GM18858 (cell line): ENCODE measurements at regions not wholly inside any gene's neighbourhood (a gene's known extent, or its start where the extent isn't known, plus 50 kb on each side); places are given as distances from the start of the nearest gene placed in this dataset.
"Not testable (repeated sequence)": the region's sequence is repeated elsewhere in the genome, so short reads cannot be mapped to it uniquely, and the experiment has no call there.

Experiments
- ATAC-seq: cut with Tn5 transposase; IDR thresholded peaks from one replicate; pipeline ENCODE4 v1.9.1; 2021; ENCODE audit not compliant: unreplicated experiment

DNA sequence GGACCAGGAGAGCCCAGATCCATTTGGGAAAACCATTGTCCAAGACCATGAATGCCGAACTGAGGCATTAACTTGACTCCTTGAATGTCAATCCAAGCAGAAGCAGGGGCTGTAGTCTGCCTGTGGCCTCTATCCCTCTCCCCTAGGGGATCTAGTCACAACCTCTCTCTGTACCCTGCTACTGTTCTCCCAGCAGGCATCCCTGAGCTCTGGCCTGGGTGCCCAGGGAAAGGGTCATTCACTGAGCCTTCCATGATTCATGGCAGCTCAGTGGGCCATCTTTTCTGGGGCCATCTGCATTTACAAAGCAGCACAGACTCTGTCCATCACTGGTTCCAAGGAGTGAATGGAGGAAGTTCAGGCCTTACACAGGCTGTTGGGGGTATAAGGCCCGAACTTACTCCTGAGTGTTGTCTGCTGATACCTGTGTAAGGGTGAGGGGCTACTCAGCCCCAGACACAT is 151.8 kb downstream of the ZFP36L2 start:
- ATAC-seq: no peak

DNA sequence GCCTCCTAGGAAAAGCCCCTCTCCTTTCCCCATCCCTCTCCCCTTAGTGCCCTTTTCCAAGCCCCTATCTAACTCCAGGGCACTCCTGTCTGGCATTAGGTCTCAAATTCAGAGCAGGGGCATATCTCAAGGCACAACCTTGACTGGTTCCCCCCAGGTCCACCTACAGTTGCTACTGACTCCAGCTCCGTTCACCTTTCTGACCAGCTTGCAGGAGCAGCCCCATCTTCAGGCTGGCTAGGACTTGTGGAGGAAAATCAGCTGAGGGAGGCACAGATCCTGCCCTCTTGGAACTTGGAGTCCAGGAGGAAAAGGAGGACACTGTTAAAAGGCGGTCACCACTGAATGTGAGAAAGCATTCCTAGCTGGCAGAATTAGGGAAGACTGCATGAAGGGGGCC is 152.4 kb downstream of the ZFP36L2 start:
- ATAC-seq: no peak

- no peak for ATAC-seq
These were observed 153.0 kb downstream of the ZFP36L2 start for GRCh38 chr2:43073401-43073825.

DNA sequence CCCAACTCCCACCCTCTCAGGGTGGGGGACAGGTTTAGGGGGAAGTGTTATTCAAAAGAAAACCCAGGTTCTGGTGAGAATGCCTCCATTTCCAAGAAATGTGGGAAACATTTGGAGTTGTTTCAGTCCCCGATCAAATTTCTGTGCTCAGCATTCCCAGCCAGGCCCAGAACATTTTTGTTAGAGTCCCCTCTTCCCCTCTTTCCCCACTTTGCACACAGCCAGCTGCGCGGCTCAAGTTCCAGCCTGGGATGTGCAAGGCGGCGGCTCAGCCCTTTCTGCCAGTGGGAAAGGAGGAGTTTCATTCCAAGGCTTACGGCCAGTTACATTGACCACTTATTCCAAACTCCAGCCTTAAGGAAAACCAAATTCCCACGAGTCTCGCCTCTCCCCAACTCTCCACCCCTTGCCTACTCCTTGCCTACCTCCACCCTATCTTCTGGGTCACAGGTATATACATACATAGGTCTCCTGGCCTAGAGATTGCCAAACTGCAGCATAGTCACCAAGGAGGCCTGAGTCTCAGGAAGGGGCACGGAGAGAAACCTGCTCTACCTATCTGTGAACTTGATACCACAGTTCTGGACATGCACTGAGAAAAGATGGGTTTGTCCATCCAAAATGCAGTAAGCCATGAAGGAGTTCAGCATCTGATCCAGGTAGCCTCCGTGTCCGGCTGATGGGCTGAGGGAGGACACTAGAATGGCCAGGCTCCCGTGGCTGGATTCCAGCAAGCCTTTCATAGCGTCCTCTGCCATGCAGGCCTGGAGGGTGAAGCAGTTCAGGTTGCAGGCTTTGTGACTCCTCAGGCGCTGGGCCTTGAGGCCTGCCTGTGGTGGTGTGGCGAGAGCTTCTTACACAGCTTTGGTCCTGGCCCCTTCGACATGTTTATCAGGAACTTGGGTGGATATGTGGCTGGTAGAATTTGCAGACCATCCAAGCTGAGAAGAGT is 154.5 kb downstream of the ZFP36L2 start:
- no peak for ATAC-seq

DNA sequence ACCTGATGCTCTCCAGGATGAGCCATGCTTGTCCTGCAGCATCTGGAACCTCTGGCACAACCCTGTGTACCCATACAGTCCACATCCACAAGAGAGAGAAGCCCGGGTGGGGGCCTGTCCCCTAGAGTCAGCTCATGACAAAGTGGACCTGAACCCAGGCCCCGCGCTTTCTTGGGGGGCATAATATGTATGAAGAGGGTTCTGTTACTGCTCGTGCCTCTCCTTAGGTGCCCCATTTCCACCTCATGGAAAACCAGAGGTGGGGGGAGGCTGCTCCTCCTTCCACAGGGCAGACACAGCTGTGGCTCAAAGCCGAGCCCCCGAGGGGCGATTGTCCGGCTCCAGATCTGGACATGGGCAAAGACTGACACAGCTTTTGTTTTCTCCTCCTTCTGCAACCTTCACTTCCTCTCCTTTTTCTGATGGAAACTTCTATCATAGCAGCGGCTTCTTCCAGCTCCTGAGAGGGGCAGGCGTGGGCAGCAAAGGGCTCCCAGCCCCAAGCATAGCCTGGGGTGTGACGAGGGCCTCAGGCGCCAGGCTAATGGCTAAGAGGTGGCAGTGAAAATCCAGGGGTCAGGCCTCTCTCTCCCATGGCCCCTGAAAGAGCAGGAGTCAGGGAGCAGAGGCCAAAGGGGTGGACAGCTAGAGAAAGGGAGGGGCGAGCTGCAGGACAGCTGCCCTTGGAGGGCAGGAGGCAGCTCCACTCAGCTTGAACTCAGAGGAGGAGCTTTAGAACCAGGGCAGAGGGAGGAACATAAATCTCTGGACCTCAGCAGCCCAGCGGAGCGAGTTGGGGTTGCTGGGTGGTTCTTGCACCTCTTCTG is 155.5 kb downstream of the ZFP36L2 start:
- ATAC-seq: no peak

- ATAC-seq: no peak
These were observed 156.4 kb downstream of the ZFP36L2 start for GRCh38 chr2:43070030-43070429.

GRCh38 chr2:43068631-43069517 is 157.5 kb downstream of the ZFP36L2 start:
- ATAC-seq: no peak

DNA sequence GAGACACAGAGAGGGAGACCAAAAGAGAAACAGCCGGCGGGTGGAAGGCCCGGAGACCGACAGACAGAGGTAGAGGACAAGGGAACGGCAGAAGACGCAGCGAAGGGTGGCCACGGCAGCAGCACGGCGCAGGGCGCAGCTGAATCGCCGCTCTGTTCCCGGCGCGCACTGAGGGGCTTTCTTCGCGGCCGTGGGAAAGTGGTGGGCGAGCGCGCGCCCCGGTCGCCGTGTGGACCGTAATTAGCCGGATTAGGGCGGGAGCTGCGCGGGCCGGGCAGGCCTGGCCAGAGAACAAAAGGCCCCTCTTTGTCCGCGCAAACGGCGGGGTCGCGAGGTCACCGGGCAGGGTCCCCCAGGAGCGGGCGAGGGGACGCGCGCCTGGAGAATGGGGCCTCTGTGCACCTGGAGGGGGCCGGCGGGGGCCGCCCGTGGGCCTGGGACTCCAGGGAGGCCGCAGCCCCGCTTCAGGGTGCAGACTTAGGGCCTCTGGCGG is 158.3 kb downstream of the ZFP36L2 start:
- no peak for ATAC-seq

DNA sequence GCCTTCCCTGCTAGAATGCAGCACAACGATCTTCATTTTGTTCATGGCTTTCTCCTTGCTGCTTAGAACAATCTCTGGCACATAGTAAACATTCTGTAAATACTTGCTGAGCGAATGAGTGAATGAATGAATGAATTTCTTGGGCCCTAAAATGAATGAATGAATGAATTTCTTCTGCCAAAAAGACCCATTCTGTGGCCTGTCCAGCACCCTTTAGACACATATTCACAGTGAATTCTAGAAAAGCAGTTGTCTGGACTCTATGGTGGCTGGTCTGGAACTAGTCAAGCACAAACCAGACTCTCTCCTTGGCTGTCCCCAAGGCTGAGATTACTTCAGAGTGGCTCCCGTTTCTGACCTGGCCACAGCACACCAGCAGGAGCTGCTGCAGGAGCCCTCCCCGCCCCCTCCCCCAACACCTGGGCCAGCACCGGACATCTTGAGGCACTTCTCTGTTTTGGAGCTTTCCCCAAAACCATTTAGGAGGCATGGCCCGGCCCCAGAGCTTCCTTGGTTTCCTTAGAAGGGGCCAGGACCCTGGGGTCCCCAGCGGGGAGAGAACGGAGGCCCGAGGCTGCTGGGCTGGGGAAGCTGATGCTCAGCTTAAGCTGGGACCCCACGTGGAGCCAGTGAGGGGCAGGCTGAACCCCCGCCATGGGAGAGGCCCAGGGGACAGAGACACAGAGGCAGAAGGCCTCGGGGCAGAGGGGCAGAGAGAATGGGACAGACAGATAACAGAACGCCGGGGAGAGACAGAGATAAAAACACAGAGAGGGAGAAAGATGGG is 159.0 kb downstream of the ZFP36L2 start:
- ATAC-seq: no peak

GRCh38 chr2:43066541-43067253 is 159.7 kb downstream of the ZFP36L2 start:
- not testable (repeated sequence) for ATAC-seq

DNA sequence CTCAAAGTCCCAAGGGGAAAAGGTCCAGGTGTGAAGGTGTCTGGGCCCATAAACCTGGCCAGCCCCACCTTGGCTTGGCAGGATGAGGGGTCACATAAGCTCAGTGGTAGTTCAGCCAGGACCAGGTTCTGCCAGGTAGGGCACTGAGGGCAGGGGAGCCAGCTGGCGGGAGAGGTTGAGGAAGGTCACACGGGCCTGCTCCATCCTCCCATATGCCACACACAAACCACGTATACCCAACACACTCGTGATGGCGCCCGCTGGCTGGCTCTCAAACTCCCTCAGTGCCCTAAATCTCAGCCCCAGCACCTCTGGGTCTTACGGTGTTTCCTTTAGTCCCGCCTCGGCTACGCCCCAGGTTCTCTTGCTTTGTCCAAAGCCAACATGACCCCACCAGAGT is 160.5 kb downstream of the ZFP36L2 start:
- no peak for ATAC-seq

- ATAC-seq: no peak
These were observed 161.4 kb downstream of the ZFP36L2 start for GRCh38 chr2:43065036-43065435.

GRCh38 chr2:43063096-43063495 is 163.3 kb downstream of the ZFP36L2 start:
- ATAC-seq: not testable (repeated sequence)

- ATAC-seq: no peak
These were observed 164.3 kb downstream of the ZFP36L2 start for GRCh38 chr2:43062058-43062457.

DNA sequence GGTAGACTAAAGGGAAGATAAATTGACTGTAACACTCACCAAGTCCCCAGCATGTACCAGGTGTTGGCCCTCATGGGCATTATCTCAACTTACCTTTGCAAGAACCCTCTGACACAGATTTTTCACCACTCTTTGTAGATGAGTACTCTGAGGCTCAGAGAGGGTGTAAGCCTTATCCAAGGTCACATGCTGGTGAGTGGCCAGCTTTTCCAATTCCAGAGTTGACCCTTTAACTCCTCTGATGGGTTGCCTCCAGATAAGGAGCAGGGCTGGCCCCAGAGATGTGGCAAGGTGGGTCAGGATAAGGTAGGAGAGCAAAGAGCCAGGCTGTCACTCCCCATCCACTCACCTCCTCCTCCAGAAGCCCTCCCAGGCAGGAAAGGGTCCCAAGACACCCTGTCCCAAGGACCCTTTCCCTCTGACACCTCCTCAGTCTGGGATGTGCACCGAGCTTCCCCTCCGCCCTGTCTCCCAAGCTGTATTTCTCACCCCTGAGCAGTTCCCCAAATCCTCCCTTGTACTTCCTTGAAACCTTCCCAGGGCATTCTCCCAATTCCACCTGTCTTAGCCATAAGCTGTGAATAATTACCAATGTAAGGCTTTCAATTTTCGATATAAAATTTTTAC is 165.9 kb downstream of the ZFP36L2 start:
- no peak for ATAC-seq

DNA sequence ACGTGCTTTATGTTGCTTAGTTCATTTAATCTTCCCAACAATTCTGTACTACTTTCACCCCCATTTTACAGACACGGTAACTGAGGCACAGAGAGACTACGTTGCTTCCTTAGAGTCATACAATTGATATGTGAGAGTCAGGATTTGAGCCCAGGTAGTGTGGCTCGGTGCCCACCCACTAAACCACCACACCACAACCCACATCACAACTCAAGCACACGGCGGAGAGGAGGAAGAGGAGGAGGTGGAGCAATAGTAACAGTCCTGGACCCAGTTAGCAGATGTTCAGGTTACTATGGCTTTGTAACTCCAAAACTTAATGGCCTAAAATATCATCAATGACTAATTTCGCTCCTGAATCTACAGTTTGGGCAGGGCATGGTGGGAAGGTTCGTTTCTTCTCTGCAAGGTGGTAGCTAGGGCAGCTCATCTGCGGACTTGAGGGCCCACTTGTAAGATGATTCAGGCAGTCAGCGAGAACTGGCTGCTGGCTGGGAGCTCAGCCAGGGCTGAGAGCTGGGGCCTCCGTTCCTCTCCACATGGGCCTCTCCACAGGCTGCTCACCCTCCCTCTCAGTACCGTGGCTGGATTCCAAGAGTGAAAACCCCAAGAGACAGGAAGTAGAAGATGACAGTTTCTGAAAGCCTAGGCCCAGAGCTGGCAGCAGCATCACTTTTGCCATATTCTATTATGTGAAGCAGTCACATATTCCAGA is 167.1 kb downstream of the ZFP36L2 start:
- ATAC-seq: peak; percentile 67

GRCh38 chr2:43058726-43059110 is 167.7 kb downstream of the ZFP36L2 start:
- no peak for ATAC-seq
